WTC11 (cell line): ENCODE measurements at regions not wholly inside any gene's neighbourhood (a gene's known extent, or its start where the extent isn't known, plus 50 kb on each side); places are given as distances from the start of the nearest gene placed in this dataset.

Experiments used
- ATAC-seq: fragments of 200-7000 bp; cut with Tn5 transposase; 2 replicates; pipeline ENCODE4 v1.10.0; 2021; ENCODE audit warnings: mild to moderate bottlenecking, moderate library complexity
- CTCF ChIA-PET: fragments of 300-600 bp; sonication (Branson Sonifier 250); formaldehyde crosslinking; loops from one replicate; lab custom pipeline; 2021; ENCODE audit warnings: antibody characterized with exemption; lab: Charles Lee
- POLR2A ChIA-PET: fragments of 350-600 bp; sonication (Branson Sonifier 250); formaldehyde crosslinking; loops from one replicate; lab custom pipeline; 2021; ENCODE audit warnings: antibody characterized with exemption; lab: Charles Lee
- DNase-seq: peaks from one replicate; pipeline ENCODE4 v3.0.0; 2021; ENCODE audit warnings: low spot score
- H3K27ac Mint-ChIP-seq: 2 replicates; pipeline ENCODE4 v1.8.0; 2021; ENCODE audit warnings: mixed read lengths
- H3K27me3 Mint-ChIP-seq: 2 replicates; pipeline ENCODE4 v1.8.0; 2021; ENCODE audit warnings: low read depth, mild to moderate bottlenecking, moderate library complexity, mixed read lengths
- H3K36me3 Mint-ChIP-seq: 2 replicates; pipeline ENCODE4 v1.8.0; 2021; ENCODE audit warnings: mixed read lengths
- H3K4me1 Mint-ChIP-seq: 2 replicates; pipeline ENCODE4 v1.8.0; 2022; ENCODE audit warnings: mixed read lengths
- H3K4me3 Mint-ChIP-seq: 2 replicates; pipeline ENCODE4 v1.8.0; 2021; ENCODE audit warnings: mild to moderate bottlenecking, moderate library complexity, mixed read lengths
- H3K9me3 Mint-ChIP-seq: 2 replicates; pipeline ENCODE4 v1.8.0; 2021; ENCODE audit warnings: mixed read lengths
- ARID4B ChIP-seq: sonication (generic); formaldehyde crosslinking; IDR thresholded peaks from 2 replicates; pipeline ENCODE4 v1.8.0; 2023; ENCODE audit warnings: missing genetic modification reagents, mild to moderate bottlenecking, borderline replicate concordance
- ATF1 ChIP-seq: sonication (generic); formaldehyde crosslinking; IDR thresholded peaks from 2 replicates; pipeline ENCODE4 v1.8.1; 2023; ENCODE audit warnings: mild to moderate bottlenecking, moderate library complexity, missing genetic modification reagents
- ATF2 ChIP-seq: sonication (generic); formaldehyde crosslinking; IDR thresholded peaks from 2 replicates; pipeline ENCODE4 v1.8.1; 2022; ENCODE audit warnings: low read depth, missing genetic modification reagents, borderline replicate concordance
- CREB1 ChIP-seq: sonication (generic); formaldehyde crosslinking; IDR thresholded peaks from 2 replicates; pipeline ENCODE4 v1.8.0; 2023; ENCODE audit warnings: mild to moderate bottlenecking, missing genetic modification reagents
- CTCF ChIP-seq: fragments of 200-600 bp; IDR thresholded peaks from 2 replicates; pipeline ENCODE4 v1.8.0; 2022; ENCODE audit warnings: antibody characterized with exemption
- ELF4 ChIP-seq: sonication (generic); formaldehyde crosslinking; IDR thresholded peaks from 2 replicates; pipeline ENCODE4 v1.8.1; 2022; ENCODE audit warnings: low read depth, mild to moderate bottlenecking, moderate library complexity, missing genetic modification reagents
- ESRRA ChIP-seq: sonication (generic); formaldehyde crosslinking; IDR thresholded peaks from 2 replicates; pipeline ENCODE4 v1.8.1; 2022; ENCODE audit warnings: mild to moderate bottlenecking, missing genetic modification reagents, borderline replicate concordance
- IRF1 ChIP-seq: sonication (generic); formaldehyde crosslinking; IDR thresholded peaks from 2 replicates; pipeline ENCODE4 v1.8.0; 2023; ENCODE audit warnings: missing genetic modification reagents
- MLX ChIP-seq: sonication (generic); formaldehyde crosslinking; IDR thresholded peaks from 2 replicates; pipeline ENCODE4 v1.8.1; 2023; ENCODE audit warnings: mild to moderate bottlenecking, missing genetic modification reagents, moderate library complexity
- NFE2L1 ChIP-seq: sonication (generic); formaldehyde crosslinking; IDR thresholded peaks from 2 replicates; pipeline ENCODE4 v1.8.1; 2023; ENCODE audit warnings: missing genetic modification reagents
- NR2C2 ChIP-seq: sonication (generic); formaldehyde crosslinking; IDR thresholded peaks from 2 replicates; pipeline ENCODE4 v1.8.0; 2022; ENCODE audit warnings: mild to moderate bottlenecking, missing genetic modification reagents
- RELA ChIP-seq: sonication (generic); formaldehyde crosslinking; IDR thresholded peaks from 2 replicates; pipeline ENCODE4 v1.8.1; 2022; ENCODE audit warnings: missing genetic modification reagents, mild to moderate bottlenecking, borderline replicate concordance
- SMAD3 ChIP-seq: sonication (generic); formaldehyde crosslinking; IDR thresholded peaks from 2 replicates; pipeline ENCODE4 v1.8.0; 2022; ENCODE audit warnings: missing genetic modification reagents, mild to moderate bottlenecking, borderline replicate concordance
- ZBTB21 ChIP-seq: sonication (generic); formaldehyde crosslinking; IDR thresholded peaks from 2 replicates; pipeline ENCODE4 v1.8.1; 2023; ENCODE audit warnings: mild to moderate bottlenecking, missing genetic modification reagents, borderline replicate concordance
- ZMAT4 ChIP-seq: fragments of 250-450 bp; sonication (Bioruptor Pico); IDR thresholded peaks from 2 replicates; pipeline ENCODE4 v1.9.0; 2021; ENCODE audit warnings: mild to moderate bottlenecking
- ZNF219 ChIP-seq: sonication (generic); formaldehyde crosslinking; IDR thresholded peaks from 2 replicates; pipeline ENCODE4 v1.8.0; 2023; ENCODE audit warnings: missing genetic modification reagents, mild to moderate bottlenecking, borderline replicate concordance

GRCh38 chr3:174398761-174399160 is 460.4 kb upstream of the NAALADL2 start (continued):
- TF ChIP-seq ARID4B (no peak), ZBTB21 (CRISPR knock-in tag) (no peak), CTCF (no peak), ATF2 (no peak), IRF1 (CRISPR knock-in tag) (no peak), SMAD3 (CRISPR knock-in tag) (no peak), CREB1 (CRISPR knock-in tag) (no peak), NFE2L1 (CRISPR knock-in tag) (no peak), ZNF219 (CRISPR knock-in tag) (no peak), RELA (CRISPR knock-in tag) (no peak), NR2C2 (no peak)

GRCh38 chr3:174403831-174404230 is 455.3 kb upstream of the NAALADL2 start:
- Mint-ChIP-seq H3K36me3 (peaks cover 10% of the 10 kb centered on the region), H3K27ac (no peak overlapping the region), H3K27me3 (no peaks in the 10 kb centered on the region), H3K9me3 (peaks cover 34% of the 10 kb centered on the region), H3K4me1 (no peaks in the 10 kb centered on the region), H3K4me3 (no peak overlapping the region)
- CTCF ChIA-PET, result no interaction called here
- ATAC-seq (no peak), DNase-seq (no peak)
- POLR2A ChIA-PET, result no interaction called here
- TF ChIP-seq MLX (CRISPR knock-in tag) (no peak), CREB1 (CRISPR knock-in tag) (no peak), ELF4 (CRISPR knock-in tag) (no peak), ATF1 (CRISPR knock-in tag) (no peak), ZMAT4 (CRISPR knock-in tag) (no peak), ESRRA (CRISPR knock-in tag) (no peak)
